ENCODE measurements at regions not wholly inside any gene's neighbourhood (a gene's known extent, or its start where the extent isn't known, plus 50 kb on each side); places are given as distances from the start of the nearest gene placed in this dataset.

DNA sequence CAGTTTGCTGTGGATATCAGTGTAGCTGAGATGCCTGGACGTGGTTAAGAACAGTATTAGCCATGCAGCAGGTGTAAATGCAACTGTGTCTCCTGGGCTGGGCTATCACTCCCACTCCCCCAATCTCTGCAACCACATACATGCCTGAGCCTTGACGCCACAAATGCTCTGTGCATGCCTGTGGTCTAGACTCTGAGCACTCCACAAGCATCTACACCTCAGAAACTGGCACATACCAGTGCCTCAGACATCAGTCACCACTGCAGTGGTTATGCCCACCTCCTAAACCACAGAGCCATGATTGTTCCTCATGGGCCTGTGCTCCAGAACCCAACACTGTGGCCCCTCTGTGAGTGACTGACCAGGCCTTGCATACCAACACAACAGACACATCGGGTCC is 226.8 kb upstream of the ALG10 start:
- TF ChIP-seq, protein P1, sequence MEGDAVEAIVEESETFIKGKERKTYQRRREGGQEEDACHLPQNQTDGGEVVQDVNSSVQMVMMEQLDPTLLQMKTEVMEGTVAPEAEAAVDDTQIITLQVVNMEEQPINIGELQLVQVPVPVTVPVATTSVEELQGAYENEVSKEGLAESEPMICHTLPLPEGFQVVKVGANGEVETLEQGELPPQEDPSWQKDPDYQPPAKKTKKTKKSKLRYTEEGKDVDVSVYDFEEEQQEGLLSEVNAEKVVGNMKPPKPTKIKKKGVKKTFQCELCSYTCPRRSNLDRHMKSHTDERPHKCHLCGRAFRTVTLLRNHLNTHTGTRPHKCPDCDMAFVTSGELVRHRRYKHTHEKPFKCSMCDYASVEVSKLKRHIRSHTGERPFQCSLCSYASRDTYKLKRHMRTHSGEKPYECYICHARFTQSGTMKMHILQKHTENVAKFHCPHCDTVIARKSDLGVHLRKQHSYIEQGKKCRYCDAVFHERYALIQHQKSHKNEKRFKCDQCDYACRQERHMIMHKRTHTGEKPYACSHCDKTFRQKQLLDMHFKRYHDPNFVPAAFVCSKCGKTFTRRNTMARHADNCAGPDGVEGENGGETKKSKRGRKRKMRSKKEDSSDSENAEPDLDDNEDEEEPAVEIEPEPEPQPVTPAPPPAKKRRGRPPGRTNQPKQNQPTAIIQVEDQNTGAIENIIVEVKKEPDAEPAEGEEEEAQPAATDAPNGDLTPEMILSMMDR (IDR thresholded peaks at IDR 0.05): no peak
- TF ChIP-seq POLR2A (IDR thresholded peaks at IDR 0.05): no peak
